B cell (primary cell): ENCODE measurements at regions not wholly inside any gene's neighbourhood (a gene's known extent, or its start where the extent isn't known, plus 50 kb on each side); places are given as distances from the start of the nearest gene placed in this dataset.

Source experiments
- EZH2 ChIP-seq: IDR thresholded peaks from 2 replicates; pipeline ENCODE4 v1.6.1; 2012; ENCODE audit warnings: borderline replicate concordance, low read depth, mild to moderate bottlenecking, moderate library complexity, low read length; ENCODE audit not compliant: insufficient read depth, poor library complexity, severe bottlenecking
- TF ChIP-seq, protein P1 (sequence below): fragments of 200-600 bp; IDR thresholded peaks from one replicate; pipeline ENCODE4 v1.8.0; 2022; ENCODE audit warnings: antibody characterized with exemption, mild to moderate bottlenecking

DNA sequence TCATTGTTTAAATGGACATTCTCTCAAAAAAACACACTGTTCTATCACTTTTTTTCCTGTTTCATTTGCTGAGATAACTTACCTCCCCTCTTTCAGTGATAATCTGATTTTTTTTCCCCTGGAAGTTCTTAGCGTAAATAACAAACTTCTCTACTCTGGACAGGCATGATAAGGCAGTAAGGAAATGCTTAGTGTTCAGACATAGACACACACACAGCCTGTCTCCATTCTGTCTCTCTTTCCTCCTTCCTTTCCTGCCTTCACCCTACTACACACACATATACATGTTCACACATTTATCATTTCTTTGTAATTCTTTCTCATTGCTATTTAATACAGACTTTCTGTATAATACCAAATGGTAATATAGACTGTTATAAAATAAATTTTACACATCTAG is 470.8 kb upstream of the ROBO1 start:
- TF ChIP-seq, protein P1, sequence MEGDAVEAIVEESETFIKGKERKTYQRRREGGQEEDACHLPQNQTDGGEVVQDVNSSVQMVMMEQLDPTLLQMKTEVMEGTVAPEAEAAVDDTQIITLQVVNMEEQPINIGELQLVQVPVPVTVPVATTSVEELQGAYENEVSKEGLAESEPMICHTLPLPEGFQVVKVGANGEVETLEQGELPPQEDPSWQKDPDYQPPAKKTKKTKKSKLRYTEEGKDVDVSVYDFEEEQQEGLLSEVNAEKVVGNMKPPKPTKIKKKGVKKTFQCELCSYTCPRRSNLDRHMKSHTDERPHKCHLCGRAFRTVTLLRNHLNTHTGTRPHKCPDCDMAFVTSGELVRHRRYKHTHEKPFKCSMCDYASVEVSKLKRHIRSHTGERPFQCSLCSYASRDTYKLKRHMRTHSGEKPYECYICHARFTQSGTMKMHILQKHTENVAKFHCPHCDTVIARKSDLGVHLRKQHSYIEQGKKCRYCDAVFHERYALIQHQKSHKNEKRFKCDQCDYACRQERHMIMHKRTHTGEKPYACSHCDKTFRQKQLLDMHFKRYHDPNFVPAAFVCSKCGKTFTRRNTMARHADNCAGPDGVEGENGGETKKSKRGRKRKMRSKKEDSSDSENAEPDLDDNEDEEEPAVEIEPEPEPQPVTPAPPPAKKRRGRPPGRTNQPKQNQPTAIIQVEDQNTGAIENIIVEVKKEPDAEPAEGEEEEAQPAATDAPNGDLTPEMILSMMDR, result no peak
- TF ChIP-seq EZH2, result no peak
